HG03139 (cell line): ENCODE measurements at regions not wholly inside any gene's neighbourhood (a gene's known extent, or its start where the extent isn't known, plus 50 kb on each side); places are given as distances from the start of the nearest gene placed in this dataset.

Experiments used
- ATAC-seq: cut with Tn5 transposase; IDR thresholded peaks from one replicate; pipeline ENCODE4 v1.9.1; 2021; ENCODE audit not compliant: unreplicated experiment

- no peak for ATAC-seq
These were observed 737.3 kb downstream of the MTRR start for GRCh38 chr5:8606231-8606630.

GRCh38 chr5:8611067-8611466, 742.1 kb downstream of the MTRR start:
- no peak for ATAC-seq

GRCh38 chr5:8613078-8613685, 744.2 kb downstream of the MTRR start:
- no peak for ATAC-seq

GRCh38 chr5:8615142-8615858, 746.4 kb downstream of the MTRR start:
- ATAC-seq: no peak

- no peak for ATAC-seq
These were observed 759.6 kb downstream of the MTRR start for GRCh38 chr5:8628521-8628920.

- no peak for ATAC-seq
These were observed 764.3 kb downstream of the MTRR start for GRCh38 chr5:8633259-8633658.

GRCh38 chr5:8633696-8634095, 764.7 kb downstream of the MTRR start:
- ATAC-seq: no peak

GRCh38 chr5:8634219-8634618, 765.3 kb downstream of the MTRR start:
- no peak for ATAC-seq

GRCh38 chr5:8641786-8642505, 773.0 kb downstream of the MTRR start:
- no peak for ATAC-seq

- ATAC-seq: no peak
These were observed 775.4 kb downstream of the MTRR start for GRCh38 chr5:8644377-8644776.

GRCh38 chr5:8647111-8647510, 778.2 kb downstream of the MTRR start:
- no peak for ATAC-seq

GRCh38 chr5:8650186-8650585, 781.2 kb downstream of the MTRR start:
- no peak for ATAC-seq

- no peak for ATAC-seq
These were observed 791.4 kb downstream of the MTRR start for GRCh38 chr5:8660133-8660893.

GRCh38 chr5:8663374-8663773, 794.4 kb downstream of the MTRR start:
- ATAC-seq: no peak

- ATAC-seq: no peak
These were observed 806.2 kb downstream of the MTRR start for GRCh38 chr5:8675182-8675581.

- ATAC-seq: no peak
These were observed 807.7 kb downstream of the MTRR start for GRCh38 chr5:8676695-8677094.

- ATAC-seq: no peak
These were observed 813.4 kb downstream of the MTRR start for GRCh38 chr5:8682381-8682780.

GRCh38 chr5:8683496-8683895, 814.5 kb downstream of the MTRR start:
- no peak for ATAC-seq

- ATAC-seq: no peak
These were observed 816.8 kb downstream of the MTRR start for GRCh38 chr5:8685704-8686103.

- ATAC-seq: no peak
These were observed 817.8 kb downstream of the MTRR start for GRCh38 chr5:8686707-8687106.

GRCh38 chr5:8689773-8690172, 820.8 kb downstream of the MTRR start:
- ATAC-seq: no peak

- no peak for ATAC-seq
These were observed 822.3 kb downstream of the MTRR start for GRCh38 chr5:8691221-8691620.
